Activated CD4-positive, CD25-positive, alpha-beta regulatory T cell treated with anti-CD3 and anti-CD28 coated beads, Interleukin-2, amount 50 U/mL, for 16 hours (primary cell): ENCODE measurements at regions not wholly inside any gene's neighbourhood (a gene's known extent, or its start where the extent isn't known, plus 50 kb on each side); places are given as distances from the start of the nearest gene placed in this dataset.

Experiments
- DNase-seq: peaks from one replicate; pipeline ENCODE4 v3.0.0-alpha.2; 2020; ENCODE audit warnings: low read depth, low spot score

DNA sequence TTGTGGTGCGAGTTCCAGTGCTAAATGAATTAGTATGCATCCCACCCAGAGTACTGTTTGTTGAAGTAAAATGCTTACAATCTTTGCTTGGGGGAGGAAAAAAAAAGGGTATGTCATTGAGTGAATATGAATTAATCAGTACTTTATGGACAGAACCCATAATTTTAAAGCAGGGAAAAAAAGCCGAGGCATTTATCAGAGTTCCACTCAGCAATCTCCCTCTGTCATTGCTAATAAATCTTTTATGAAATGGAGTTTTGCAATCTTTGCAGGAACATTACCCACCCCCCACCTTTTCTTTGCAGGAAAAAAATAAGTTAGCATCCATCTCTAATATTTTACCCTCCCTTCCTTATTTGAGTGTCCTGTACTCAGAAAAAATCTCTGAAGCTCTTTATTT lies 127.9 kb upstream of the TMPO start:
- DNase-seq, result no peak

DNA sequence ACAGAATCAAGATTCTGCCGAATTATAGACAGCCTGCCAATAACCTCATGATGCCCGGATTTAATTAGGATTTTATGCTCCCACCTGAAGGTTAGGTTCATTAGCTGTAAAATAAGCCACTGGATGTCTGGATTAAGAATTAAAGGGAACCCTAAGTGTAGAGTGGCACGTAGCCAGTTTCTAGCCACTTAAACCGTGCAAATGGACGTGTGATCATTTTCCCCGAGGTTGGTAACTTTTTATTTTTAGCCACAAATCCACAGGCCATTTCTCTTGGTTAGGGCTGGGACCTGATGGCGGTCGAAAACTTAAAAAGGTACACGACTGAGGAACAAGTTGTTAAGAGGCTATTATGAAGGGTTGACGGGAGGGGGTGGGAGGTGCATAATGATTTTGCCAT lies 127.3 kb upstream of the TMPO start:
- DNase-seq, result no peak

DNA sequence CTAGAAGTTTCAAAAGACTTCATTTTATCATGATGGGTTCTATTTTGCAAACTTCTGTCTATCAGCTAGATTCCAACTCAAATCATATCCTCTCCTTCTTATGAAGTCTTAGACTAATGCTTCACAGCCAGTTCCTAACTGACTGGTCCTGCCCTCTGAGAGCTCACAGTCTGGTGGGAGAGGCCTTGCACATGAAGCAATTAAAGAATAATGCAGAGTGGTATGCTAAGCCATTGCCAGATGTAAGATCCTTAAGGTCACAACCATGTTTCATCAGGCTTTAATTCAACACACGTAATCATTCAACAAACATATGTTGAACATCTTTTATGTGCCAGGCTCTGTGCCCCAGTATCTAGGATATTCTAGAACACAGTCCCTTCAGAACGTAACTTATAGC lies 125.8 kb upstream of the TMPO start:
- no peak for DNase-seq

DNA sequence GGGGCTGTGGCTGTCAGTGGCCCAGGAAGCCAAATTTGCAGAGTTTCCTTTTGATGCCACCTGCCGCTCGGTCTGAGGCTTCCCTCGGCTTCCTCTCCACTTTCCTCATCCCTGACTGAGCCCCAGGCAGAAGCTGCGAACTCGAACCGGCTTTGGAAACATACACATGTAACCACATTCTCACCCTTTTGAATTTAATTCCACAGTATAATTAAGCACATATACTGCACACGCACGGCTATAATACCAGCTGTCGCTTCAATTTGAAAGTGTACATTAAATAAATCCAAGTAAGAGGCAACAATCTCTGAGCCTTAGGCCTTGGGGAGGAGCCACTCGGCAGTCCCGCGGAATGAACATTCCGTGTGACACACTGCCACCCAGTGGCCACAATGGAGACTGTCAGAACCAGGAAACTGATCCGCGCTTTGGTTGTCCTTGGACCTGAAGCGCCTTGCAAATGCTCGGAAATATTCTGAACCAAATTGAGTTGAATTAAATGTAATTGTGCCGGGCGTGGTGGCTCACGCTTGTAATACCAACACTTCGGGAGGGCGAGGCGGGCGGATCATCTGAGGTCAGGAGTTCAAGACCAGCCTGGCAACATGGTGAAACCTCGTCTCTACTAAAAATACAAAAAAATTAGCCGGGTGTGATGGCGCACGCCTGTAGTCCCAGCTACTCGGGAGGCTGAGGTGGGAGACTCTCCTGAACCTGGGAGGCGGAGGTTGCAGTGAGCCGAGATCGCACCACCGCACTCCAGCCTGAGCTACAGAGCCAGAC lies 117.9 kb upstream of the TMPO start:
- peak; percentile 67 for DNase-seq

DNA sequence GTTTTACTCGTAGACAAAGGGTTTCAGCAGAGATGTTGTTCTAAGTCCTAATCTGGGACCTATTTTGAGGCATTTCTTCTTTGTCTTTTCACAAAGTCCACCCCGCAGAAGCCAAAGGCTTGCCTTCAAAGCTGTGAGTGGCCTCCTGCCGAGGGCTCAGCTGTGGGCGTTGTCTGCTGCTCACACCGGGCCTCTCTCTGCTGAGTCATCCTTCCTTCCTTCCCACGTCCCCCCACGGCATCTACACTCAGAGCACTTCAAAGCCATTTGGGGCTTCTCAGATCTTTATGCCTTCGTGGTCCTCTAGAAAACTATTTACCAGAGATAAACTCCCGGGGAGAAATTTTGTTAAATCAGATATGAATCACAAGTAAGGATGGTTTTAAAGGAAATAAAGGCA lies 115.9 kb upstream of the TMPO start:
- peak; percentile 34 for DNase-seq

DNA sequence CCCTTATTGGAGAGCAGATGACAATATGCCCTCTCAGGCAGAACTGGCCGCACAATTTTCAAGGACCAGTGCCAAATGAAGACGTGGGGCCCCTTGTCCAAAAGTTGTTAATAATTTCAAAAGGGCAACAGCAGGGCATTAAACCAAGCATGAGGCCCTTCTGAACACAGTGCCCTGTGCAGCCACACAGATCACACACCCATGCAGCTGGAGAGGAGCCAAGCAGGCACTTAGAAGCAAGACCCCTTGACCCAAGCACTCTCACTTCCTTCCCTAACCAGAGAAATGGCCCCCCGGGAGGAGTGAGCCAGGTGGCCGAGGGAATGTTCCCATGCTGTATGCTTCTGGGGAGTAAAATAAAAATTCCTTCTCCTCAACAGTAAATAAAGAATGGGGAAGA lies 114.0 kb upstream of the TMPO start:
- no peak for DNase-seq

DNA sequence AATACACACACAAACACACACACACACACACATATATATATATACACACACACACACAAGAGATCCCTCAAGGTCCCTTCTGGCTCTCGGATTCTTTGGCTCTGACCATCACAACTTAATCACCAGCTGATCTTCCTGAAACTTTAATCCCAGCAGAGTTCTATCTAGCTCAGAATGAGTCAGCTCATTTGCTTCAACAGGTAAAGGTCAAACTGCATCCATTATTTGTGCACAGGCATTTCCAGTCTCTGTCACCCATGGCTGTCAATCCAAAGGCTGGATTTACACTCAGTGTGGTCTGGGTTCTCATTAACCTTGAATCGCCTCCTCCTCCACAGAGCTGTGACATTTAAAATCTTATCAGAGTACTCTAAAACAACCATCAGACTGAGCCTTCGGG lies 113.3 kb upstream of the TMPO start:
- no peak for DNase-seq

DNA sequence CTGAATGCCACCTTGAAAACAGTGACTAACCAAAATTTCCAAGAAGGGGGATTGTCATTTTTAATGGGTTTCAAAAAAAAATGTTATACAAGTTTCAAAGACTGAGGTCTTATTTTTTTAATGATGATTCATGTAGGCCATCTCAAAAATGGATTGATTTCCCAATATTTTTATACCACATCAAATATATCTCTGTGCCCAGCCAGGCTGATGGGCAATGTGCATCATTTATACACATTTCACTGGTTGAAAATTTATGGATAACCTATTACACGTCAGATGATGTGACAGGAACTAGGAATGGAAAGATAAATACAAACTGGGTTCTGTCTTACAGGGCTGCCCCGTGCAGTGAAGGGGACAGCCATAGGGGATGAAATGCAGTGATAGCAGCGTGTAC lies 112.7 kb upstream of the TMPO start:
- no peak for DNase-seq

DNA sequence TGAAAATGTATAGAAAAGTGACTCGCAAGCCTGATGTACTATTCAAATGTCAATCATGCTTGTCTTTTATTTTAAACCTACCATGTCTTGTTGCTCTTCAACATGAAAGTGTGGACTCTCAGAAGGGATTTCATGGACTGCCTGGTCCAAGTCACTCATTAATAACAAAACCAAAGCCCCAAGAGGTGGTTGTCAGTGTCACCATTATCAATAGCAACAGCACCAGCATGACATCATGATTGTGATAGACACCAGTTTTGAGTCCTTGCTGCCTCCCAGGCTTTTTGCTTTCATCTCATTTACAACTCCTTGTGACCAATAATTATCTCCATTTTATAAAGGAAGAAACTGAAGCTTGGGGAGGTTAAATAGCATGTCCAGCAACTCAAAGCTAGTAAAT lies 112.0 kb upstream of the TMPO start:
- no peak for DNase-seq

DNA sequence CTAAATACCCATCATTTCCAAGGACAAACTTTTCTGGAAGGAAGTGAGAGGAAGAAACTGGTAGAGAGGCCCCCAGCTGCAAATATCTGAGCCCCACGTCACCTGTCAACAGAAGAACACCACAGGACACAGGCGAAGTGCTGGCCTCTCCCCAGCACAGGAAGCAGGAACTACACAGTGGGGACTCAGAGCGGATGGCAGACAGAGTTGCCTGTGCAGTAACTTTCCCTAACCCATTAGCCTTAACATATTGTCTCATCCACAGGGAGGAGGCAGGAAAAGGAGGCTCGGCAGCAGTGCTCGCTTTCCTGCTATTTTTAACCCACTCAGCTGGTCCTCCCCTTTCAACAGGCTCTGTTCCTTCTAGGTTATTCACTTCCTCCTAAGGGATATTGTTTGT lies 111.5 kb upstream of the TMPO start:
- no peak for DNase-seq

DNA sequence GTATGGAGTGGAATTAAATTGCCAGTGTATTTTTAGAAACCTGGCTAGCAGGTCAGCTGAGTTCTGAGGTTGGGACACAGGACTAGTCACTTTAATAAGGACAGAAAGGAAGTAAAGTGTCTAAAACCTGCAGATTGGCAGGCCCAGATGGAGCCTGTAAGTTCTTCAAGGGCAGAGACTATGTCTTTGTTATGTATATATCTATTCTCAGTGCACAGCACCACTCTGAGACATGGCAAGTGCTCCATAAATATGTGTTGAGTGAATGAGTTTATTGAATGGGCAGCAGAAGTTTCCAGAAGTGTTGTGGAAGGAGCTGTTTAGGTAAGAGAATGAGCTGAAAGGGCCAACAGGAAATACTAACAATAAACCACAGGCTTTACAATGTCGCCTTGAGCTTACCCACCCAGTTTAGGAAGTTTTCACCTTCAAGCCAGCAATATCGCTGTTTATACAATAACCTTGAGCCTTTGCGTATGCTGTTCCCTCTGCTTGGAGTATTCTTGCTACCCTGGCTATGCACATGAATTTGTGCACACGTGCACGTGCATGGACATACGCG lies 109.5 kb upstream of the TMPO start:
- DNase-seq, result no peak

DNA sequence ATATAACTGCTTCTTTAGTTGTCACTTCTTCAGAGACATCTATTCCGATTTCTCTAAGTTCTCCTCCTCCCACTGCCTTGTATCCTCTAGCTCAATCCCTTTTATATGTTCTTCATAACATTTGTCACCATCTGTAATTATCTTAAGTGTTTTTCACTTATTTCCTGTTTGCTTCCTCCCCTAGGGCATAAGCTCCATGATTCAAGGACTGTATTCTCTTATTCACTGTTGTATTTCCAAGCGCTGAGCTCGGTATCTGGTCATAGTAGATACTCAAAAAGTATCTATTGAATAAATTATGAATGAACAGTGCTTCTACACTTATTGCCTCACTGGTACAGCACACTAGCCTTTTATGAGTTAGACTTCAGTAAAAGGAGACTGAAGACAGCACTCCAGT lies 109.0 kb upstream of the TMPO start:
- DNase-seq, result no peak

DNA sequence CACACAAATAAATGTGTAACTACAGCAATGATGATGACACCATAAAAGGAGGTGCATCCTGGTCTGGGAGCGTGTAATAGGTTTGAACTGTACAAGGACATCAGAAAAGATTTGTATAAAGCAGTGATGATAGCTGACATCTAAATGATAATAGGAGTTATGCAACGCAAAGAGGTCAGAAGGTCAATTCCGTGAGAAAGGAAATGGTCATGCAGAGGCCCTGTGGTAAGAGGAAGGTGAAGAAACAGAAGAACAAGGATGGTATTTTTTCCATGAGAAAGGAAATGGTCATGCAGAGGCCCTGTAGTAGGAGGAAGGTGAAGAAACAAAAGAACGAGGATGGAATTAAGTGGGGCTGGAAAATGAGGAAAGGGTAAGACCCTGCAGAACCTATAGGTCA lies 106.7 kb upstream of the TMPO start:
- DNase-seq, result no peak

DNA sequence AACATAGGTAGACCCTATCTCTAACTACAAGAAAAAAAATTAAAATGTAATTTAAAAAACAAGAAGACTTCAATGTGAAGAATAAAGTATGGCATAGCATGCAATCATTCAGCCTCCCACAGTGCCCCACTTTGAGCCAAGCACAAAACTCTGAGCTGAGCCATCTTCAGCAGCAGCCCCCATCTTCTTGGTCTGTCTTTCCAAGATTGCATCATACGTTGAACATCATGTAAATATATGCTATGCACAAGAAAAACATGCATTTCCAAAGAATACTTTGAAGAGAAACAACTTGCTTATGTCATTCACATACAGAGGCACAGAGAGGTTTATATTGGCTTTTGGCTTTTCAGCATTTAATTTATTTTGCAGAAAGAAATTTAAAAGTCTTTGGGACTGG lies 105.8 kb upstream of the TMPO start:
- no peak for DNase-seq

DNA sequence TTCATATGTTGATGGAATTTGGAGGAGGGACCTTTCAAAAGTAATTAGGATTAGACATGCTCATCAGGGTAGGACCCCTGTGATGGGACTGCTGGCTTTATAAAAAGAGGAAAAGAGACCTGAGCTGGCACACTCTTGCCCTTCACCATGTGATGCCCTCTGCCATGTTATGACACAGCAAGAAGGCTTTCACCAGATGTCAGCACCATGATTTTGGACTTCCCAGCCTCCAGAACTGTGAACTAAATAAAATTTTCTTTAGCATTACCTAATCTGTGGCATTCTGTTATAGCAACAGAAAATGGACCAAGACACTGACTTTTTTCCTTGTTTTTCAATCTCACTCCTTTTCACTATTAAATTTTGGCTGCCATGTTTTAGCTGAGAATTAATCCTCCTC lies 105.0 kb upstream of the TMPO start:
- DNase-seq, result no peak

DNA sequence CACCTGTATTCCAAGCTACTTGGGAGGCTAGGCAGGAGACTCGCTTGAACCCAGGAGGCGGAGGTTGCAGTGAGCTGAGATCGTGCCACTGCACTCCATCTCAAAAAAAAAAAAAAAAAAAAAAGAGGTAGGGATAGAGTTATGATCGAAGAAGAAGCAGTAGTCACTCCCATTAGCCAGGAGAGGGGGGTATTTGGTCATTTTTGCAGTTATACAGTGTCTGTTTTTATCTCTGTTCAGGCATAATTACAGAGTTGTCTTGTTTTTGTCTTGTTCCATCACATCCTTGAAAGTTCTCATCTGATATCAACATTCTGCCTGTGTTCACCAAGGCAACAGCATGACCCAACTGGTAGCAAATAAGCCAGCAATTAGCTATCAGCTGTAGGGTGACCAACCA lies 98.5 kb upstream of the TMPO start:
- no peak for DNase-seq

DNA sequence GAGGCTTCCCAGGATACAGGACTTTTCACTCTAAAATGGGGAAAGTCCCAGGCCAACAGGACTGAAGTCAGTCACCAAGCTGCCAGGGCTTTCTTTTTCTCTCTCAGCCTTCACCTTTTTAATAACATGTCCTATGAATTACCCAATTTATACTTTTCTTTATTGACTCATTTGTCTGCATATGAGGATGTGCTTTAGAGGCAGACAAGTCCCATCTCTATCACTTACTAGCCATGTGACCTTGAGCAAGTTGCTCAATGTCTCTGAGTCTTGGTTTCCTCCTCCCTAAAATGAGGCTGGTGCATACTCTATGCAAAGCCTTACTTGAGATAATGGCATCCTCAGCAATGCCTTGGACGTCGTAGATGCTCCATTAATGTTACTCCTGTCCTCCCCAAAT lies 98.1 kb upstream of the TMPO start:
- no peak for DNase-seq

DNA sequence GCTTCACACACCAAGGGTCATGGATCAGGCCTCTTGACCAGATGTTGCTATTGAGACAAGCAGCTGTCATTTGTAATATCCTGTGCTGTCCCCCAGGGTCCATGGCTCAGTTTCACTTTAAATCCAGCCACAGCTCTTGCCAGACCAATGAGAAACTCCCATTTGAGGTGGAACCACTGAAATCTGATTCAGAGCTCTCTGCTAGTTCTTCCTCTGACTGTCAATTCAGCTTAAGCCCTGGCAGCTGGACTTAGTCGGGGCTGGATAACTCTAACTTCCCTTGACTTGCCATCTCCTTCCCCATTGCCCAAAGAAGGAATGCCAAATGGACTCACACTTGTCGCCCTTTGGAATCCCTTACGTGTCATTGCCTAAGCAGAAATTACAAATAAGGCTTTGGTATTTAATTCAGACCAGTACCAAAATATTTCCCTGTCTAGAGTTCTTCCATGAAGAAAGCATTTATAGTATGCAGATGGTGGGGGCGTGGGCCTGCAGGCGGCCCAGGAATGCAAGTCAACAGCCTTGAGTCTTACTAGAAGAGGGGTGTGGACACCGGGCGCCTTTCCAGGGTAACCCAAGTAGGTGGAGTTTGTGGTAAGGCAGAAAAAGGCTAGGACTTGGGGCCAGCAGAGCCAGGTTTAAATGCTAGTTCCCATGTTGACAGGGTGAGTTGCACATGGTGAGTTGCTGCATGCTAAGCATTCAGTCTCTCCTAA lies 96.9 kb upstream of the TMPO start:
- no peak for DNase-seq

DNA sequence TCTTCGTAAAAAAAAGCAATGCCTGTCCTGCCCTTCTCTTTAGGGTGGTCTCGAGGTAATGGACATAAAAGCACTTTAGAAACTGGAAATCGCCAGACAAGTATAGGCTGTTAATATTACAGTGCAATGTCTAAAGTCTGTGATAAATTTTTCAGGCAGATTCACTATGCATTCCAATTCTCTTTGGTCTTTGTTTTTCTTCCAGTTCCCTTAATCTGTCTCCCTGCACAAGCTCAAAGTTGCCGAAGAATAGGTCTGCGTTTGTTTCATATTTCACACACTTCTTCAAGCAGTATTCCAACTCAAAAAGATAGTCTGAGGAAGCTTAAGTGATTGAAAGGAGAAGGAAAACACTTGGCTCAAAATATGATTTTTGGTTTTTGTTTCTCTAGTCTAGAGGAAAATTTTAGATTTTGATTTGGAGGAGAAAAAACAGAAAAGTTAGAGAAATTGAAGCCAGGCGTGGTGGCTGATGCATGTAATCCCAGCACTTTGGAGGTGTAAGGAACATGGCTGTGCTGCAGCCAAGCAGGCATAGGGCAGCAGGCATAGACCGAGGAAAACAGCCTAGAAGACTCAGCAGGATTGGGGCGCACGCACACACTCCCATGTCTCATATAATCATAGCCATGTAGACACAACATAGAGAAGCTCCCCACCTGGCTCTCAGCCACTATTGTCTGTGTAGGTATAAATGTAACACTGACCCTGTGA lies 96.2 kb upstream of the TMPO start:
- no peak for DNase-seq

DNA sequence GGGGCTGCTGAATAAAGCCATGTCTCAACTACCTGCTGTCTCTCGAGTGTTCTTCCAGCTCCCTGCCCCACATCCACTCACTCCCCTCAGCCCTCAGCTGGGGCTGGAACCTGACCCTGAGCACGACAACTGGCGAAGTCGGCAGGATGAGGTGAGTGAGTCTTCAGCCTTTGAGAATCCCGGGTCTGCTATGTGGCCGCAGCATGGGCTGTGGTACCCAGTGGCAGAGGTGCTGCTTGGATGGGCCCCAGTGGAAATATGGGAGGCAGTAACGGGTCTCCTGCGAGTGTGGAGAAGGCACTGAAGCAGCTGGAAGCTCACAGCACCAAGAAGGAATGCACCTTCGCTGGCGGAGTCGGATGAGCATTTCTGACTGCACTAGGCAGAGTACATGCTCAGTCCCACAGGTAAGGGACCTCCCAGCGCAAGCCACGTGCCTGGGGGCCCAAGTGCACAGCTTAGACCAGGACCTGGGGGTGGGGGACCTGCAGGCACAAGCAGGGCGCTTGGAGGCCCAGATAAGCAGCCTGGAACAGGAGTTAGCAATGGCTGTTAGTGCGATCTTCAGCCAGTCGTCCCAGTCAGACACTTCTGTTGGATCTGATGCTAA lies 95.5 kb upstream of the TMPO start:
- no peak for DNase-seq

DNA sequence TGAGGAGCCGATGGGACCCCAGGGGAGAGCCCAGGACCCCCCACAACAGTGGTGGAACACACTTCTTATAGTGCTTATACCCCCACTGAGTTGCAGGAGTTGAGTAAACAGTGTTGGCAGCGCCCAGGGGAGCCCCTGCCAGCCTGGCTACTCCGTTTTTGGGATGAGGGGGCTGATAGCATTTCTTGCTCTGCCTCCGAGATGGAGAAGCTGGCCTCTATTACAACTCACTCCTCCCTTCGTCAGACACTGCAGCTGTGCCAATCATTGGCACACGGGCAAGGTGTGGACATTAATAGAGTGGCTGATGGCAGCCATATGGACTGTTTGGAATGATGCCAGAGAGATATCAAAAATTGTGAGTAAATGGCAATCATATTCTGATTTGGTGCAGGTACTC lies 94.9 kb upstream of the TMPO start:
- DNase-seq, result no peak

DNA sequence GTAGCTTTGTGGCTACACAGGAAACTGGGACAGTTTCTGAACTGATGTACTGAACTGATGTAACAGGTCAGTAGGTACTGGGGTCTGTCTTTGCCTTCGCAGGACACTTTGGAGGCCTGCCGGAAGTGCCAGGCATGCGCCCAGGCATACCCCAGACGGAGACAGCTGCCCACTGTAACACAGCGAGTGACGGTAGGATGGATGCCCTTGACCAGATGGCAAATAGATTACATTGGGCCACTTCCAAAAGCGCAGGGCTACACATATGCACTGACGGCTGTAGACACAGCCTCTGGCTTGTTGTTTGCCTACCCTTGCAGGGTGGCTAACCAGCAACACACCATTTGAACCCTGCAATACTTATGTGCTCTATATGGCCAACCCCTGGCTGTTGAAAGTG lies 94.1 kb upstream of the TMPO start:
- DNase-seq, result no peak
